ENCODE measurements at regions not wholly inside any gene's neighbourhood (a gene's known extent, or its start where the extent isn't known, plus 50 kb on each side); places are given as distances from the start of the nearest gene placed in this dataset.

GRCh38 chr4:106707776-106708463, 328.2 kb downstream of the DKK2 start:
- Histone ChIP-seq H3K9ac (ENCODE audit: low read length) (no peak overlapping the region), H4K20me1 (ENCODE audit: insufficient read depth, low read depth, low read length) (no peaks in the 10 kb centered on the region), H2AFZ (ENCODE audit: low read length) (no peak overlapping the region), H3K4me3 (ENCODE audit: low read length) (no peak overlapping the region), H3K9me2 (replicated peaks; ENCODE audit: insufficient read depth, low read length) (no peaks in the 10 kb centered on the region), H3K4me2 (ENCODE audit: low read depth, low read length, poor library complexity, severe bottlenecking) (no peak overlapping the region), H3K79me2 (ENCODE audit: low read length) (no peaks in the 10 kb centered on the region), H3K27me3 (ENCODE audit: low read length) (no peaks in the 10 kb centered on the region), H3K4me1 (ENCODE audit: low read length) (no peaks in the 10 kb centered on the region), H3K9me3 (ENCODE audit: low read length) (no peaks in the 10 kb centered on the region), H3K36me3 (ENCODE audit: insufficient read depth, low read length) (no peaks in the 10 kb centered on the region), H3K27ac (ENCODE audit: low read length) (no peak overlapping the region)
- DNase-seq = no peak

- Histone ChIP-seq H3K9me2 (replicated peaks; ENCODE audit: insufficient read depth, low read length) (no peaks in the 10 kb centered on the region), H3K79me2 (ENCODE audit: low read length) (no peaks in the 10 kb centered on the region), H4K20me1 (ENCODE audit: insufficient read depth, low read depth, low read length) (no peaks in the 10 kb centered on the region), H3K4me1 (ENCODE audit: low read length) (no peaks in the 10 kb centered on the region), H3K27me3 (ENCODE audit: low read length) (no peaks in the 10 kb centered on the region), H3K9ac (ENCODE audit: low read length) (no peak overlapping the region), H3K4me2 (ENCODE audit: low read depth, low read length, poor library complexity, severe bottlenecking) (no peak overlapping the region), H3K4me3 (ENCODE audit: low read length) (no peak overlapping the region), H3K36me3 (ENCODE audit: insufficient read depth, low read length) (no peaks in the 10 kb centered on the region), H2AFZ (ENCODE audit: low read length) (no peak overlapping the region), H3K9me3 (ENCODE audit: low read length) (no peaks in the 10 kb centered on the region), H3K27ac (ENCODE audit: low read length) (no peak overlapping the region)
- DNase-seq = no peak
Measured at GRCh38 chr4:106704253-106704870, 331.8 kb downstream of the DKK2 start.

- Histone ChIP-seq H3K79me2 (ENCODE audit: low read length) (no peaks in the 10 kb centered on the region), H3K4me3 (ENCODE audit: low read length) (no peak overlapping the region), H4K20me1 (ENCODE audit: insufficient read depth, low read depth, low read length) (no peaks in the 10 kb centered on the region), H3K4me1 (ENCODE audit: low read length) (no peaks in the 10 kb centered on the region), H3K9ac (ENCODE audit: low read length) (no peak overlapping the region), H3K27ac (ENCODE audit: low read length) (no peak overlapping the region), H2AFZ (ENCODE audit: low read length) (no peak overlapping the region), H3K9me3 (ENCODE audit: low read length) (no peaks in the 10 kb centered on the region), H3K27me3 (ENCODE audit: low read length) (no peaks in the 10 kb centered on the region), H3K9me2 (replicated peaks; ENCODE audit: insufficient read depth, low read length) (no peaks in the 10 kb centered on the region), H3K36me3 (ENCODE audit: insufficient read depth, low read length) (no peaks in the 10 kb centered on the region), H3K4me2 (ENCODE audit: low read depth, low read length, poor library complexity, severe bottlenecking) (no peak overlapping the region)
- no peak for DNase-seq
Measured at GRCh38 chr4:106700321-106700720, 331.7 kb upstream of the GIMD1 start.

- H3K27ac ChIP-seq (ENCODE audit: low read length) = no peak overlapping the region
Measured at GRCh38 chr4:106698621-106699195, 330.1 kb upstream of the GIMD1 start.

GRCh38 chr4:106695501-106696262, 327.1 kb upstream of the GIMD1 start:
- H3K4me3 ChIP-seq (ENCODE audit: low read length) = no peak overlapping the region
- no peak overlapping the region for H3K4me2 ChIP-seq (ENCODE audit: low read depth, low read length, poor library complexity, severe bottlenecking)
- no peaks in the 10 kb centered on the region for H3K9me2 ChIP-seq (replicated peaks; ENCODE audit: insufficient read depth, low read length)
- H3K27ac ChIP-seq (ENCODE audit: low read length) = no peak overlapping the region
- no peaks in the 10 kb centered on the region for H4K20me1 ChIP-seq (ENCODE audit: insufficient read depth, low read depth, low read length)
- H3K9me3 ChIP-seq (ENCODE audit: low read length) = no peaks in the 10 kb centered on the region
- H3K27me3 ChIP-seq (ENCODE audit: low read length) = no peaks in the 10 kb centered on the region
- DNase-seq = no peak
- H3K36me3 ChIP-seq (ENCODE audit: insufficient read depth, low read length) = no peaks in the 10 kb centered on the region
- no peak overlapping the region for H2AFZ ChIP-seq (ENCODE audit: low read length)
- H3K9ac ChIP-seq (ENCODE audit: low read length) = no peak overlapping the region
- no peaks in the 10 kb centered on the region for H3K4me1 ChIP-seq (ENCODE audit: low read length)
- H3K79me2 ChIP-seq (ENCODE audit: low read length) = no peaks in the 10 kb centered on the region

More at GRCh38 chr4:106698621-106699195, 330.1 kb upstream of the GIMD1 start:
- Histone ChIP-seq H4K20me1 (ENCODE audit: insufficient read depth, low read depth, low read length) (no peaks in the 10 kb centered on the region), H3K9me2 (replicated peaks; ENCODE audit: insufficient read depth, low read length) (no peaks in the 10 kb centered on the region), H3K9ac (ENCODE audit: low read length) (no peak overlapping the region), H3K4me1 (ENCODE audit: low read length) (no peaks in the 10 kb centered on the region), H3K27me3 (ENCODE audit: low read length) (no peaks in the 10 kb centered on the region), H3K4me2 (ENCODE audit: low read depth, low read length, poor library complexity, severe bottlenecking) (no peak overlapping the region), H3K4me3 (ENCODE audit: low read length) (no peak overlapping the region), H3K9me3 (ENCODE audit: low read length) (no peaks in the 10 kb centered on the region), H3K36me3 (ENCODE audit: insufficient read depth, low read length) (no peaks in the 10 kb centered on the region), H2AFZ (ENCODE audit: low read length) (no peak overlapping the region), H3K79me2 (ENCODE audit: low read length) (no peaks in the 10 kb centered on the region)
- no peak for DNase-seq

- H3K79me2 ChIP-seq (ENCODE audit: low read length) = no peaks in the 10 kb centered on the region
- no peaks in the 10 kb centered on the region for H3K9me2 ChIP-seq (replicated peaks; ENCODE audit: insufficient read depth, low read length)
- no peaks in the 10 kb centered on the region for H4K20me1 ChIP-seq (ENCODE audit: insufficient read depth, low read depth, low read length)
- no peaks in the 10 kb centered on the region for H3K27me3 ChIP-seq (ENCODE audit: low read length)
- no peak overlapping the region for H3K27ac ChIP-seq (ENCODE audit: low read length)
- no peak overlapping the region for H3K4me3 ChIP-seq (ENCODE audit: low read length)
- no peaks in the 10 kb centered on the region for H3K9me3 ChIP-seq (ENCODE audit: low read length)
- H2AFZ ChIP-seq (ENCODE audit: low read length) = no peak overlapping the region
- no peaks in the 10 kb centered on the region for H3K36me3 ChIP-seq (ENCODE audit: insufficient read depth, low read length)
- H3K4me2 ChIP-seq (ENCODE audit: low read depth, low read length, poor library complexity, severe bottlenecking) = no peak overlapping the region
- H3K4me1 ChIP-seq (ENCODE audit: low read length) = no peaks in the 10 kb centered on the region
- peak; percentile 48 for DNase-seq
- H3K9ac ChIP-seq (ENCODE audit: low read length) = no peak overlapping the region
Measured at GRCh38 chr4:106694232-106694631, 325.7 kb upstream of the GIMD1 start.

GRCh38 chr4:106691749-106692148, 323.2 kb upstream of the GIMD1 start:
- H3K4me3 ChIP-seq (ENCODE audit: low read length) = no peak overlapping the region
- H4K20me1 ChIP-seq (ENCODE audit: insufficient read depth, low read depth, low read length) = no peaks in the 10 kb centered on the region

GRCh38 chr4:106690487-106690886, 321.9 kb upstream of the GIMD1 start:
- H3K79me2 ChIP-seq (ENCODE audit: low read length) = no peaks in the 10 kb centered on the region
- H4K20me1 ChIP-seq (ENCODE audit: insufficient read depth, low read depth, low read length) = no peaks in the 10 kb centered on the region
- H3K36me3 ChIP-seq (ENCODE audit: insufficient read depth, low read length) = no peaks in the 10 kb centered on the region
- H2AFZ ChIP-seq (ENCODE audit: low read length) = no peak overlapping the region
- no peaks in the 10 kb centered on the region for H3K9me2 ChIP-seq (replicated peaks; ENCODE audit: insufficient read depth, low read length)
- H3K4me2 ChIP-seq (ENCODE audit: low read depth, low read length, poor library complexity, severe bottlenecking) = no peak overlapping the region
- no peak overlapping the region for H3K4me3 ChIP-seq (ENCODE audit: low read length)
- H3K27me3 ChIP-seq (ENCODE audit: low read length) = no peaks in the 10 kb centered on the region
- no peaks in the 10 kb centered on the region for H3K4me1 ChIP-seq (ENCODE audit: low read length)
- DNase-seq = no peak
- no peaks in the 10 kb centered on the region for H3K9me3 ChIP-seq (ENCODE audit: low read length)
- no peak overlapping the region for H3K9ac ChIP-seq (ENCODE audit: low read length)
- H3K27ac ChIP-seq (ENCODE audit: low read length) = no peak overlapping the region

More at GRCh38 chr4:106691749-106692148, 323.2 kb upstream of the GIMD1 start:
- Histone ChIP-seq H3K27ac (ENCODE audit: low read length) (no peak overlapping the region), H2AFZ (ENCODE audit: low read length) (no peak overlapping the region), H3K9me3 (ENCODE audit: low read length) (no peaks in the 10 kb centered on the region), H3K4me1 (ENCODE audit: low read length) (no peaks in the 10 kb centered on the region), H3K27me3 (ENCODE audit: low read length) (no peaks in the 10 kb centered on the region), H3K79me2 (ENCODE audit: low read length) (no peaks in the 10 kb centered on the region), H3K4me2 (ENCODE audit: low read depth, low read length, poor library complexity, severe bottlenecking) (no peak overlapping the region), H3K9me2 (replicated peaks; ENCODE audit: insufficient read depth, low read length) (no peaks in the 10 kb centered on the region), H3K36me3 (ENCODE audit: insufficient read depth, low read length) (no peaks in the 10 kb centered on the region), H3K9ac (ENCODE audit: low read length) (no peak overlapping the region)
- no peak for DNase-seq

All from Karpas-422 (cell line).